Ishikawa (cell line): ENCODE measurements at regions not wholly inside any gene's neighbourhood (a gene's known extent, or its start where the extent isn't known, plus 50 kb on each side); places are given as distances from the start of the nearest gene placed in this dataset.

ENCODE experiments used
- TEAD4 ChIP-seq: IDR thresholded peaks from 2 replicates; pipeline ENCODE4 v1.6.1; 2012
- TF ChIP-seq, protein P1 (sequence below): IDR thresholded peaks from 2 replicates; pipeline ENCODE4 v1.6.1; 2012; ENCODE audit warnings: low read depth, mild to moderate bottlenecking

DNA sequence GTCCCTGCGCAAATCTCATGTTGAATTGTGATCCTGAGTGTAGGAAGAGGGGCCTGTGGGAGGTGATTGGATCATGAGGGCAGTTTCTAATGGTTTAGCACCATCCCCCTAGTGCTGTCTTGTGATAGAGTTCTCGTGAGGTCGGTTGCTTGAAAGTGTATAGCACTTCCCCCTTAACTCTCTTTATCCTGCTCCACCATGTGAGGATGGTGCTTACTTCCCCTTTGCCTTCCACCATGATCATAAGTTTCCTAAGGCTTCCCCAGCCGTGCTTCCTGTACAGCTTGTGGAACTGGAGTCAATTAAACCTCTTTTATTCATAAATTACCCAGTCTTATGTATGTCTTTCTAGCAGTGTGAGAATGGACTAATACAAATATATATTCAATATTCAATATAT, 303.7 kb upstream of the SEL1L start:
- TF ChIP-seq, protein P1, sequence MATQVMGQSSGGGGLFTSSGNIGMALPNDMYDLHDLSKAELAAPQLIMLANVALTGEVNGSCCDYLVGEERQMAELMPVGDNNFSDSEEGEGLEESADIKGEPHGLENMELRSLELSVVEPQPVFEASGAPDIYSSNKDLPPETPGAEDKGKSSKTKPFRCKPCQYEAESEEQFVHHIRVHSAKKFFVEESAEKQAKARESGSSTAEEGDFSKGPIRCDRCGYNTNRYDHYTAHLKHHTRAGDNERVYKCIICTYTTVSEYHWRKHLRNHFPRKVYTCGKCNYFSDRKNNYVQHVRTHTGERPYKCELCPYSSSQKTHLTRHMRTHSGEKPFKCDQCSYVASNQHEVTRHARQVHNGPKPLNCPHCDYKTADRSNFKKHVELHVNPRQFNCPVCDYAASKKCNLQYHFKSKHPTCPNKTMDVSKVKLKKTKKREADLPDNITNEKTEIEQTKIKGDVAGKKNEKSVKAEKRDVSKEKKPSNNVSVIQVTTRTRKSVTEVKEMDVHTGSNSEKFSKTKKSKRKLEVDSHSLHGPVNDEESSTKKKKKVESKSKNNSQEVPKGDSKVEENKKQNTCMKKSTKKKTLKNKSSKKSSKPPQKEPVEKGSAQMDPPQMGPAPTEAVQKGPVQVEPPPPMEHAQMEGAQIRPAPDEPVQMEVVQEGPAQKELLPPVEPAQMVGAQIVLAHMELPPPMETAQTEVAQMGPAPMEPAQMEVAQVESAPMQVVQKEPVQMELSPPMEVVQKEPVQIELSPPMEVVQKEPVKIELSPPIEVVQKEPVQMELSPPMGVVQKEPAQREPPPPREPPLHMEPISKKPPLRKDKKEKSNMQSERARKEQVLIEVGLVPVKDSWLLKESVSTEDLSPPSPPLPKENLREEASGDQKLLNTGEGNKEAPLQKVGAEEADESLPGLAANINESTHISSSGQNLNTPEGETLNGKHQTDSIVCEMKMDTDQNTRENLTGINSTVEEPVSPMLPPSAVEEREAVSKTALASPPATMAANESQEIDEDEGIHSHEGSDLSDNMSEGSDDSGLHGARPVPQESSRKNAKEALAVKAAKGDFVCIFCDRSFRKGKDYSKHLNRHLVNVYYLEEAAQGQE = no peak
- no peak for TF ChIP-seq TEAD4
